Endothelial cell (in vitro differentiated cells): ENCODE measurements at regions not wholly inside any gene's neighbourhood (a gene's known extent, or its start where the extent isn't known, plus 50 kb on each side); places are given as distances from the start of the nearest gene placed in this dataset.

ENCODE experiments used
- DNase-seq: peaks from one replicate; pipeline ENCODE4 v3.0.0; 2021; ENCODE audit warnings: low spot score
- H3K27ac Mint-ChIP-seq: one replicate; pipeline ENCODE4 v1.8.0; 2021; ENCODE audit warnings: mixed read lengths, inconsistent platforms; ENCODE audit not compliant: unreplicated experiment
- H3K27me3 Mint-ChIP-seq: one replicate; pipeline ENCODE4 v1.8.0; 2021; ENCODE audit warnings: mild to moderate bottlenecking, moderate library complexity, mixed read lengths, inconsistent platforms; ENCODE audit not compliant: unreplicated experiment
- H3K36me3 Mint-ChIP-seq: one replicate; pipeline ENCODE4 v1.8.0; 2021; ENCODE audit warnings: mild to moderate bottlenecking, low read depth, mixed read lengths, inconsistent platforms; ENCODE audit not compliant: unreplicated experiment
- H3K4me1 Mint-ChIP-seq: one replicate; pipeline ENCODE4 v1.8.0; 2021; ENCODE audit warnings: mild to moderate bottlenecking, mixed read lengths, inconsistent platforms; ENCODE audit not compliant: unreplicated experiment
- H3K4me3 Mint-ChIP-seq: one replicate; pipeline ENCODE4 v1.8.0; 2021; ENCODE audit warnings: mild to moderate bottlenecking, mixed read lengths, inconsistent platforms; ENCODE audit not compliant: unreplicated experiment
- H3K9me3 Mint-ChIP-seq: one replicate; pipeline ENCODE4 v1.8.0; 2021; ENCODE audit warnings: mixed read lengths, inconsistent platforms; ENCODE audit not compliant: unreplicated experiment
- CTCF ChIP-seq: fragments of 200-600 bp; sonication (generic); IDR thresholded peaks from one replicate; pipeline ENCODE4 v1.5.0; 2021; ENCODE audit warnings: antibody characterized with exemption; ENCODE audit not compliant: unreplicated experiment

GRCh38 chr2:21330786-21331391 is 207.1 kb downstream of the TDRD15 start:
- DNase-seq = no peak
- Mint-ChIP-seq H3K4me1 (no peaks in the 10 kb centered on the region), H3K27me3 (no peaks in the 10 kb centered on the region), H3K9me3 (peaks cover 3% of the 10 kb centered on the region), H3K27ac (no peak overlapping the region), H3K36me3 (peaks cover 5% of the 10 kb centered on the region), H3K4me3 (no peak overlapping the region)
- TF ChIP-seq CTCF = no peak

GRCh38 chr2:21331625-21332370 is 208.0 kb downstream of the TDRD15 start:
- no peaks in the 10 kb centered on the region for H3K4me1 Mint-ChIP-seq
- H3K36me3 Mint-ChIP-seq = peaks cover 6% of the 10 kb centered on the region
- no peak overlapping the region for H3K4me3 Mint-ChIP-seq
- DNase-seq = no peak
- H3K9me3 Mint-ChIP-seq = peaks cover 4% of the 10 kb centered on the region
- no peak for TF ChIP-seq CTCF
- no peak overlapping the region for H3K27ac Mint-ChIP-seq
- H3K27me3 Mint-ChIP-seq = no peaks in the 10 kb centered on the region

GRCh38 chr2:21332993-21333625 is 209.3 kb downstream of the TDRD15 start:
- peaks cover 6% of the 10 kb centered on the region for H3K36me3 Mint-ChIP-seq

GRCh38 chr2:21333684-21334083 is 209.9 kb downstream of the TDRD15 start:
- H3K4me3 Mint-ChIP-seq = no peak overlapping the region
- H3K27ac Mint-ChIP-seq = no peak overlapping the region
- DNase-seq = no peak
- H3K9me3 Mint-ChIP-seq = peaks cover 4% of the 10 kb centered on the region
- H3K36me3 Mint-ChIP-seq = peaks cover 6% of the 10 kb centered on the region
- H3K27me3 Mint-ChIP-seq = no peaks in the 10 kb centered on the region
- no peaks in the 10 kb centered on the region for H3K4me1 Mint-ChIP-seq
- no peak for TF ChIP-seq CTCF

More at GRCh38 chr2:21332993-21333625, 209.3 kb downstream of the TDRD15 start:
- H3K27me3 Mint-ChIP-seq = no peaks in the 10 kb centered on the region
- peaks cover 4% of the 10 kb centered on the region for H3K9me3 Mint-ChIP-seq
- DNase-seq = no peak
- H3K4me1 Mint-ChIP-seq = no peaks in the 10 kb centered on the region
- H3K4me3 Mint-ChIP-seq = no peak overlapping the region
- H3K27ac Mint-ChIP-seq = no peak overlapping the region
- TF ChIP-seq CTCF = no peak

GRCh38 chr2:21346984-21347383 is 223.2 kb downstream of the TDRD15 start:
- no peak for DNase-seq
- Mint-ChIP-seq H3K4me3 (no peak overlapping the region), H3K27ac (no peak overlapping the region), H3K4me1 (no peaks in the 10 kb centered on the region), H3K9me3 (no peaks in the 10 kb centered on the region), H3K27me3 (peaks cover 1% of the 10 kb centered on the region), H3K36me3 (no peaks in the 10 kb centered on the region)
- no peak for TF ChIP-seq CTCF
